ENCODE measurements at regions not wholly inside any gene's neighbourhood (a gene's known extent, or its start where the extent isn't known, plus 50 kb on each side); places are given as distances from the start of the nearest gene placed in this dataset.

- H3K4me3 ChIP-seq (ENCODE audit: low read depth in 2 of 2, low read length in 2 of 2): no peak overlapping the region
- H3K27ac ChIP-seq (ENCODE audit: low read length): no peak overlapping the region
- no peaks in the 10 kb centered on the region for H3K4me1 ChIP-seq (ENCODE audit: control insufficient read depth, insufficient read depth, low read length)
- no peaks in the 10 kb centered on the region for H3K36me3 ChIP-seq (ENCODE audit: control insufficient read depth, insufficient read depth, low read length)
- in situ Hi-C loops (cut with HindIII; ENCODE audit: low pct_unique_long_range_greater_than_20kb, low sequenced_read_pairs) (no loop called here), intact Hi-C loops (cut with micrococcal nuclease; ENCODE audit: unreplicated experiment) (no loop called here)
- TF ChIP-seq CTCF (IDR thresholded peaks at IDR 0.05) (no peak), TCF7L2 (IDR thresholded peaks at IDR 0.05; ENCODE audit: low read depth, low read length) (no peak)
- no peaks in the 10 kb centered on the region for H3K27me3 ChIP-seq (ENCODE audit: control insufficient read depth, insufficient read depth, low read length)
- POLR2A ChIA-PET: no interaction called here
- BruUV-seq (replicated peaks): no TSS peak
- no peaks in the 10 kb centered on the region for H3K9me3 ChIP-seq (ENCODE audit: control insufficient read depth, insufficient read depth, low read depth, low read length)
- DNase-seq (ENCODE audit: low read depth, low spot score): no peak
- CTCF ChIA-PET: no interaction called here
- ATAC-seq: no peak
Measured at GRCh38 chr4:165726831-165727230, 146.2 kb upstream of the TLL1 start.

- CTCF ChIA-PET: no interaction called here
- DNase-seq (ENCODE audit: low read depth, low spot score) (no peak), ATAC-seq (no peak)
- Histone ChIP-seq H3K4me3 (ENCODE audit: low read depth in 2 of 2, low read length in 2 of 2) (no peak overlapping the region), H3K4me1 (ENCODE audit: control insufficient read depth, insufficient read depth, low read length) (no peaks in the 10 kb centered on the region), H3K27me3 (ENCODE audit: control insufficient read depth, insufficient read depth, low read length) (no peaks in the 10 kb centered on the region), H3K27ac (ENCODE audit: low read length) (no peak overlapping the region), H3K36me3 (ENCODE audit: control insufficient read depth, insufficient read depth, low read length) (no peaks in the 10 kb centered on the region), H3K9me3 (ENCODE audit: control insufficient read depth, insufficient read depth, low read depth, low read length) (no peaks in the 10 kb centered on the region)
- intact Hi-C loops (cut with micrococcal nuclease; ENCODE audit: unreplicated experiment) (no loop called here), in situ Hi-C loops (cut with HindIII; ENCODE audit: low pct_unique_long_range_greater_than_20kb, low sequenced_read_pairs) (no loop called here)
- POLR2A ChIA-PET: no interaction called here
- BruUV-seq (replicated peaks): no TSS peak
- TF ChIP-seq REST (IDR thresholded peaks at IDR 0.05; ENCODE audit: insufficient read depth in 1 of 2, low read depth in 2 of 2, low read length in 1 of 2) (no peak), CTCF (IDR thresholded peaks at IDR 0.05) (no peak), POLR2AphosphoS5 (IDR thresholded peaks at IDR 0.05; ENCODE audit: low read depth, low read length) (no peak), SIN3A (IDR thresholded peaks at IDR 0.05; ENCODE audit: borderline replicate concordance, insufficient read depth, low read depth, low read length) (no peak), TCF7L2 (IDR thresholded peaks at IDR 0.05; ENCODE audit: low read depth, low read length) (no peak)
Measured at GRCh38 chr4:165737309-165737972, 135.6 kb upstream of the TLL1 start.
